ENCODE measurements at regions not wholly inside any gene's neighbourhood (a gene's known extent, or its start where the extent isn't known, plus 50 kb on each side); places are given as distances from the start of the nearest gene placed in this dataset.

DNA sequence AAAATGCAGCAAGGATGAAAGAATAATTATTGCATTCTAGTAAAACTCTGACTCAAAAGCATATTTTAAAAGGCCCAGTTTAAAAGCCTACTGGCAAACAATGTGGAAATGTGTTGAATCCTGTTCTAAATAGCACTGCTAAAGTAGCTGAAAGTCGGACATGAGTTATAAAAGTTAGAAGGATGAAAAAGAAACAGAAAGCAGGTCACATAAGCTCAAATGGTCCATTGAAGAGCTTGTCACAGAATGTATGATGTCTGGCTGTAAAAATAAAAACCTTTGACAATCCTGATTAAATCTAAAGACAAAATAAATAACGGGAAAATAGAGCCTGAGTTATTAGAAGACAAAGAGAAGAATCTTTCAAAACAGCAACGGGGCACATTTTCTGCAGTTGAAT lies 218.6 kb upstream of the UFL1 start:
- intact Hi-C loops (cut with micrococcal nuclease; ENCODE audit: unreplicated experiment), result no loop called here
- no peaks in the 10 kb centered on the region for H3K27me3 ChIP-seq (ENCODE audit: control insufficient read depth in 1 of 2, insufficient read depth in 2 of 2, low read length in 2 of 2)
- no peak for ATAC-seq
- ChIA-PET POLR2A (no interaction called here), CTCF (ENCODE audit: low intra/inter-chr PET ratio, low total read pairs) (no interaction called here)
- 3% methylated on average over 3 of the region's 3 CpGs for WGBS (ENCODE audit: low lambda C conversion rate)
- H3K9ac ChIP-seq (ENCODE audit: insufficient read depth, low read depth, low read length), result no peak overlapping the region
- no peaks in the 10 kb centered on the region for H3K4me1 ChIP-seq (ENCODE audit: insufficient read depth, low read length)
- no peaks in the 10 kb centered on the region for H3K79me2 ChIP-seq (ENCODE audit: insufficient read depth, low read length)
- in situ Hi-C loops (cut with HindIII; ENCODE audit: extremely low pct_ligation_motif_present, low pct_unique_long_range_greater_than_20kb), result no loop called here
- H3K9me3 ChIP-seq (ENCODE audit: low read length), result no peaks in the 10 kb centered on the region
- no peak overlapping the region for H3K4me2 ChIP-seq (ENCODE audit: low read depth, low read length)
- H4K20me1 ChIP-seq (ENCODE audit: insufficient read depth, low read length), result no peaks in the 10 kb centered on the region
- no peak overlapping the region for H3K4me3 ChIP-seq (replicated peaks in 1 of 3; ENCODE audit: insufficient read depth in 1 of 3, low read depth in 2 of 3, low read length in 3 of 3)
- TF ChIP-seq, protein P1, sequence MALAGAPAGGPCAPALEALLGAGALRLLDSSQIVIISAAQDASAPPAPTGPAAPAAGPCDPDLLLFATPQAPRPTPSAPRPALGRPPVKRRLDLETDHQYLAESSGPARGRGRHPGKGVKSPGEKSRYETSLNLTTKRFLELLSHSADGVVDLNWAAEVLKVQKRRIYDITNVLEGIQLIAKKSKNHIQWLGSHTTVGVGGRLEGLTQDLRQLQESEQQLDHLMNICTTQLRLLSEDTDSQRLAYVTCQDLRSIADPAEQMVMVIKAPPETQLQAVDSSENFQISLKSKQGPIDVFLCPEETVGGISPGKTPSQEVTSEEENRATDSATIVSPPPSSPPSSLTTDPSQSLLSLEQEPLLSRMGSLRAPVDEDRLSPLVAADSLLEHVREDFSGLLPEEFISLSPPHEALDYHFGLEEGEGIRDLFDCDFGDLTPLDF (CRISPR knock-in tag; IDR thresholded peaks at IDR 0.05), result no peak
- TF ChIP-seq, protein P2, sequence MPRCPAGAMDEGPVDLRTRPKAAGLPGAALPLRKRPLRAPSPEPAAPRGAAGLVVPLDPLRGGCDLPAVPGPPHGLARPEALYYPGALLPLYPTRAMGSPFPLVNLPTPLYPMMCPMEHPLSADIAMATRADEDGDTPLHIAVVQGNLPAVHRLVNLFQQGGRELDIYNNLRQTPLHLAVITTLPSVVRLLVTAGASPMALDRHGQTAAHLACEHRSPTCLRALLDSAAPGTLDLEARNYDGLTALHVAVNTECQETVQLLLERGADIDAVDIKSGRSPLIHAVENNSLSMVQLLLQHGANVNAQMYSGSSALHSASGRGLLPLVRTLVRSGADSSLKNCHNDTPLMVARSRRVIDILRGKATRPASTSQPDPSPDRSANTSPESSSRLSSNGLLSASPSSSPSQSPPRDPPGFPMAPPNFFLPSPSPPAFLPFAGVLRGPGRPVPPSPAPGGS (CRISPR knock-in tag; IDR thresholded peaks at IDR 0.05), result no peak
- TF ChIP-seq MED1 (CRISPR knock-in tag; IDR thresholded peaks at IDR 0.05), result no peak
- TF ChIP-seq ESRRA (CRISPR knock-in tag; IDR thresholded peaks at IDR 0.05; ENCODE audit: low read depth), result no peak
- TF ChIP-seq, protein P3, sequence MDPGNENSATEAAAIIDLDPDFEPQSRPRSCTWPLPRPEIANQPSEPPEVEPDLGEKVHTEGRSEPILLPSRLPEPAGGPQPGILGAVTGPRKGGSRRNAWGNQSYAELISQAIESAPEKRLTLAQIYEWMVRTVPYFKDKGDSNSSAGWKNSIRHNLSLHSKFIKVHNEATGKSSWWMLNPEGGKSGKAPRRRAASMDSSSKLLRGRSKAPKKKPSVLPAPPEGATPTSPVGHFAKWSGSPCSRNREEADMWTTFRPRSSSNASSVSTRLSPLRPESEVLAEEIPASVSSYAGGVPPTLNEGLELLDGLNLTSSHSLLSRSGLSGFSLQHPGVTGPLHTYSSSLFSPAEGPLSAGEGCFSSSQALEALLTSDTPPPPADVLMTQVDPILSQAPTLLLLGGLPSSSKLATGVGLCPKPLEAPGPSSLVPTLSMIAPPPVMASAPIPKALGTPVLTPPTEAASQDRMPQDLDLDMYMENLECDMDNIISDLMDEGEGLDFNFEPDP (CRISPR knock-in tag; conservative IDR thresholded peaks at IDR 0.05), result no peak
- no peak for TF ChIP-seq U2AF2 (IDR thresholded peaks at IDR 0.05; ENCODE audit: low read depth, low read length)
- TF ChIP-seq ZSCAN9 (CRISPR knock-in tag; IDR thresholded peaks at IDR 0.05; ENCODE audit: borderline replicate concordance), result no peak
- TF ChIP-seq CENPT (CRISPR knock-in tag; IDR thresholded peaks at IDR 0.05; ENCODE audit: low read depth), result no peak
- no peak for TF ChIP-seq ZFP36 (IDR thresholded peaks at IDR 0.05; ENCODE audit: borderline replicate concordance, low read depth, low read length, partially characterized antibody)
- TF ChIP-seq, protein P4, sequence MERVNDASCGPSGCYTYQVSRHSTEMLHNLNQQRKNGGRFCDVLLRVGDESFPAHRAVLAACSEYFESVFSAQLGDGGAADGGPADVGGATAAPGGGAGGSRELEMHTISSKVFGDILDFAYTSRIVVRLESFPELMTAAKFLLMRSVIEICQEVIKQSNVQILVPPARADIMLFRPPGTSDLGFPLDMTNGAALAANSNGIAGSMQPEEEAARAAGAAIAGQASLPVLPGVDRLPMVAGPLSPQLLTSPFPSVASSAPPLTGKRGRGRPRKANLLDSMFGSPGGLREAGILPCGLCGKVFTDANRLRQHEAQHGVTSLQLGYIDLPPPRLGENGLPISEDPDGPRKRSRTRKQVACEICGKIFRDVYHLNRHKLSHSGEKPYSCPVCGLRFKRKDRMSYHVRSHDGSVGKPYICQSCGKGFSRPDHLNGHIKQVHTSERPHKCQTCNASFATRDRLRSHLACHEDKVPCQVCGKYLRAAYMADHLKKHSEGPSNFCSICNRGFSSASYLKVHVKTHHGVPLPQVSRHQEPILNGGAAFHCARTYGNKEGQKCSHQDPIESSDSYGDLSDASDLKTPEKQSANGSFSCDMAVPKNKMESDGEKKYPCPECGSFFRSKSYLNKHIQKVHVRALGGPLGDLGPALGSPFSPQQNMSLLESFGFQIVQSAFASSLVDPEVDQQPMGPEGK (CRISPR knock-in tag; IDR thresholded peaks at IDR 0.05), result no peak
- DNase-seq (ENCODE audit: low spot score), result no peak
- no peak overlapping the region for H3K27ac ChIP-seq (ENCODE audit: extremely low read length, insufficient read depth, low read length)
- no peak overlapping the region for H2AFZ ChIP-seq (ENCODE audit: low read length)
- H3K36me3 ChIP-seq (replicated peaks in 1 of 2; ENCODE audit: control insufficient read depth in 1 of 2, insufficient read depth in 2 of 2, low read length in 2 of 2), result no peaks in the 10 kb centered on the region
- BruUV-seq (replicated peaks), result no TSS peak
- no peak for FAIRE-seq
